ENCODE measurements at regions not wholly inside any gene's neighbourhood (a gene's known extent, or its start where the extent isn't known, plus 50 kb on each side); places are given as distances from the start of the nearest gene placed in this dataset.

DNA sequence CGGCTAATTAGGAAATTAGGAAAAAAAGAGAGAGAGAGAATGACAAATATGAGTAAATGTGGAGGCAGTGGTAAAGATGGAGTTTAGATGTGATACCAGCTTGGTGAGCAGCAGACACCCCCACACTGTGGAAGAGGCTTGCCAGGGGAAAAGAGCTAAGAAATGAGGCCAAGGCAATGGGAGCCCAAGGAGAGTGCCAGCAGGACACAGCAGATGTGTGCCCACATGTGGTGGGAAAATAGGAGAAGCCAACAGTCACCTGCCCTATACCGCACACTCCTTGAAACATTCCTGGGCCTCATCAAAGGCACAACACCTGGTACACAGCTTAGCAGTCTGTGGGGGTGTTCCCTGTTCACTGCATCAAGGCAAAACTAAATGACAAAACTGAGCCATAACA lies 104.9 kb downstream of the FAM76B start:
- no peak overlapping the region for H2BK120ac ChIP-seq (replicated peaks; ENCODE audit: low read depth, low read length)
- no peaks in the 10 kb centered on the region for H3K9me3 ChIP-seq (ENCODE audit: insufficient read depth in 2 of 2, low read depth in 1 of 2, low read length in 1 of 2)
- no peaks in the 10 kb centered on the region for H4K20me1 ChIP-seq (replicated peaks in 1 of 2; ENCODE audit: control insufficient read depth in 1 of 2, insufficient read depth in 2 of 2, low read length in 2 of 2)
- no peaks in the 10 kb centered on the region for H3K79me1 ChIP-seq (ENCODE audit: low read depth, low read length)
- no peaks in the 10 kb centered on the region for H3K36me3 ChIP-seq (ENCODE audit: control insufficient read depth in 2 of 4, insufficient read depth in 4 of 4, low read length in 3 of 4)
- no peak overlapping the region for H3K4ac ChIP-seq (replicated peaks; ENCODE audit: insufficient read length, low read depth, low read length)
- H3K4me1 ChIP-seq (replicated peaks in 1 of 4; ENCODE audit: control insufficient read depth in 3 of 4, insufficient read depth in 4 of 4, low read length in 3 of 4), result peaks cover 0 to 2% (median 0%) of the 10 kb centered on the region in 4 experiments; a peak in 1 of 7 replicates
- no peak overlapping the region for H3K4me3 ChIP-seq (ENCODE audit: extremely low read depth in 1 of 4, insufficient read depth in 2 of 4, low read depth in 3 of 4, low read length in 4 of 4)
- no peak overlapping the region for H2BK15ac ChIP-seq (ENCODE audit: low read length)
- H3K56ac ChIP-seq (replicated peaks; ENCODE audit: insufficient read length, low read depth, low read length), result no peak overlapping the region
- H3K27ac ChIP-seq (ENCODE audit: low read depth, low read length), result no peak overlapping the region
- no peaks in the 10 kb centered on the region for H3K23me2 ChIP-seq (ENCODE audit: low read depth, low read length)
- H2AFZ ChIP-seq (ENCODE audit: low read length), result no peak overlapping the region
- ChIA-PET CTCF (ENCODE audit: partially characterized antibody) (interaction anchor here (0.5 to 2.7 kb wide), 6 partner anchors 9 to 533 kb away, joined by 3 to 14 read pairs (median 4); no protein-coding TSS in a partner anchor), POLR2A (ENCODE audit: partially characterized antibody) (no interaction called here)
- H2BK20ac ChIP-seq (ENCODE audit: low read length), result no peak overlapping the region
- FAIRE-seq, result no peak
- no peak overlapping the region for H2BK12ac ChIP-seq (ENCODE audit: low read depth, low read length)
- no peak overlapping the region for H3K4me2 ChIP-seq (ENCODE audit: insufficient read depth in 1 of 2, low read depth in 2 of 2, low read length in 2 of 2)
- H3K9ac ChIP-seq (replicated peaks in 1 of 4; ENCODE audit: extremely low read depth in 1 of 4, low read depth in 3 of 4, low read length in 3 of 4), result no peak overlapping the region
- 87% methylated on average over 2 of the region's 2 CpGs; no CpG with 5 or more reads in 1 of the 2 experiments for WGBS, 2 experiments (ENCODE audit: extremely low coverage in 1 of 2, insufficient coverage in 1 of 2, insufficient read length in 1 of 2, insufficient replicate concordance in 2 of 2, low coverage in 1 of 2, low lambda C conversion rate in 2 of 2, missing lambda C conversion rate in 1 of 2)
- no peak overlapping the region for H2AK5ac ChIP-seq (ENCODE audit: low read depth, low read length)
- H4K8ac ChIP-seq (ENCODE audit: extremely low read depth, insufficient read depth, low read length), result no peak overlapping the region
- no peak overlapping the region for H4K91ac ChIP-seq (replicated peaks; ENCODE audit: insufficient read length, low read length)
- no peak overlapping the region for H4K5ac ChIP-seq (ENCODE audit: insufficient read length, low read depth, low read length)
- no peak overlapping the region for H3K14ac ChIP-seq (ENCODE audit: insufficient read length)
- no peaks in the 10 kb centered on the region for H3K27me3 ChIP-seq (replicated peaks in 1 of 4; ENCODE audit: control insufficient read depth in 3 of 4, extremely low read depth in 1 of 4, insufficient read depth in 3 of 4, low read length in 3 of 4)
- no peak for DNase-seq (ENCODE audit: low read depth in 1 of 2, low spot score in 2 of 2)
- no peak overlapping the region for H3K23ac ChIP-seq (ENCODE audit: insufficient read length)
- no peak overlapping the region for H2BK5ac ChIP-seq (ENCODE audit: low read depth, low read length)
- no peaks in the 10 kb centered on the region for H3K79me2 ChIP-seq (ENCODE audit: control insufficient read depth in 1 of 2, insufficient read depth in 2 of 2, low read length in 2 of 2)
- H3K18ac ChIP-seq (ENCODE audit: extremely low read depth, low read length), result no peak overlapping the region
- no peak for TF ChIP-seq ZNF274 (IDR thresholded peaks at IDR 0.05; ENCODE audit: borderline replicate concordance, extremely low read depth, low read length)
- no peak for TF ChIP-seq BCL11A (IDR thresholded peaks at IDR 0.05; ENCODE audit: low read depth in 2 of 2, low read length in 2 of 2)
- TF ChIP-seq CBX8 (IDR thresholded peaks at IDR 0.05; ENCODE audit: borderline replicate concordance, low read depth, low read length), result no peak
- no peak for TF ChIP-seq TAF7 (optimal IDR thresholded peaks at IDR 0.05; ENCODE audit: borderline replicate concordance, low read depth, low read length)
- no peak for TF ChIP-seq SP1 (IDR thresholded peaks at IDR 0.05; ENCODE audit: low read depth, low read length)
- TF ChIP-seq, protein P1, sequence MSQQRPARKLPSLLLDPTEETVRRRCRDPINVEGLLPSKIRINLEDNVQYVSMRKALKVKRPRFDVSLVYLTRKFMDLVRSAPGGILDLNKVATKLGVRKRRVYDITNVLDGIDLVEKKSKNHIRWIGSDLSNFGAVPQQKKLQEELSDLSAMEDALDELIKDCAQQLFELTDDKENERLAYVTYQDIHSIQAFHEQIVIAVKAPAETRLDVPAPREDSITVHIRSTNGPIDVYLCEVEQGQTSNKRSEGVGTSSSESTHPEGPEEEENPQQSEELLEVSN (IDR thresholded peaks at IDR 0.05), result no peak
- TF ChIP-seq POLR2AphosphoS5 (IDR thresholded peaks at IDR 0.05; ENCODE audit: low read depth, low read length), result no peak
- no peak for TF ChIP-seq YY1 (IDR thresholded peaks at IDR 0.05; ENCODE audit: low read depth, low read length)
- TF ChIP-seq BRCA1 (IDR thresholded peaks at IDR 0.05; ENCODE audit: low read depth, low read length), result no peak
- TF ChIP-seq, protein P2, sequence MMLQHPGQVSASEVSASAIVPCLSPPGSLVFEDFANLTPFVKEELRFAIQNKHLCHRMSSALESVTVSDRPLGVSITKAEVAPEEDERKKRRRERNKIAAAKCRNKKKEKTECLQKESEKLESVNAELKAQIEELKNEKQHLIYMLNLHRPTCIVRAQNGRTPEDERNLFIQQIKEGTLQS (IDR thresholded peaks at IDR 0.05; ENCODE audit: insufficient read depth, low read depth, low read length), result no peak
- no peak for TF ChIP-seq HDAC2 (IDR thresholded peaks at IDR 0.05; ENCODE audit: borderline replicate concordance in 1 of 2, low read depth in 2 of 2, low read length in 2 of 2)
- no peak for TF ChIP-seq GTF2F1 (IDR thresholded peaks at IDR 0.05; ENCODE audit: borderline replicate concordance, low read depth, low read length)
- TF ChIP-seq SIN3A (conservative IDR thresholded peaks at IDR 0.05 in 1 of 2, IDR thresholded peaks at IDR 0.05 in 1 of 2; ENCODE audit: low read depth in 1 of 2, low read length in 2 of 2), result no peak
- TF ChIP-seq RFX5 (IDR thresholded peaks at IDR 0.05; ENCODE audit: borderline replicate concordance, low read depth, low read length), result no peak
